IPS-15b (cell line): ENCODE measurements at regions not wholly inside any gene's neighbourhood (a gene's known extent, or its start where the extent isn't known, plus 50 kb on each side); places are given as distances from the start of the nearest gene placed in this dataset.
"Not testable (repeated sequence)": the region's sequence is repeated elsewhere in the genome, so short reads cannot be mapped to it uniquely, and the experiment has no call there.

Experiments used
- H3K27me3 ChIP-seq: one replicate; pipeline ENCODE4 v1.6.1; 2013; ENCODE audit warnings: low read length; ENCODE audit not compliant: control insufficient read depth, insufficient read depth
- H3K36me3 ChIP-seq: one replicate; pipeline ENCODE4 v1.6.1; 2013; ENCODE audit warnings: low read length; ENCODE audit not compliant: control insufficient read depth, insufficient read depth
- H3K4me1 ChIP-seq: one replicate; pipeline ENCODE4 v1.6.1; 2013; ENCODE audit warnings: mild to moderate bottlenecking, low read length; ENCODE audit not compliant: control insufficient read depth, insufficient read depth
- H3K4me3 ChIP-seq: one replicate; pipeline ENCODE4 v1.5.1; 2013; ENCODE audit warnings: low read depth, low read length
- H3K9ac ChIP-seq: one replicate; pipeline ENCODE4 v1.6.1; 2013; ENCODE audit warnings: low read depth, mild to moderate bottlenecking, low read length
- H3K9me3 ChIP-seq: one replicate; pipeline ENCODE4 v1.6.1; 2013; ENCODE audit warnings: mild to moderate bottlenecking, low read length; ENCODE audit not compliant: control insufficient read depth, insufficient read depth

DNA sequence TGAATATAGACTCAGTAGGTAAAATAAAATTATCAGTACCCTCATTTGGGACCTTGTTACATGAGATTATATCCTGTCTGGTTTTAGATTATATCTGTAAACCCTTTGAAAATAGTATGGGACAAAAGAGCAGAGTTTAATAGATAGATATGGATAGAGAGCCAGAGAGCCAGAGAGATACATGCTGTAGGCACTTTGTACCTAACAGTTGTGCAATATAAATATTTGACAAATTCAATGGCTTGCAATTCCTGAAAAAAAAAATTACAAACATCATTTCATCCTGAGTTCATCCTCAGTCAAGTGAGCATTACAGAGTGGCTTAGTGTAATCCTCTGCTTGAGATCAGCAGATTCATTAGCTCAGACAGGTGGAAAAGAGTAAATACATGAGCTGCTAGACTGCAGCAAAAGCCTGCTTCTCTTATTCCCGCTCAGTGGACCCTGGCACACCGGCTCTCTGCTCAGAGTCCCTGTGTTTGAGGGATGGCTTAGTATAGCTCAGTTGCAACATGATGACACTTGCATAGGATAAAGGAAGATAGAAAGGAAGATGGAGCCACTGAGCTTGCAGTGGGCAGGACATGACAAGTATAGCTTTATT lies 931.6 kb upstream of the GOT2 start:
- Histone ChIP-seq H3K36me3 (no peaks in the 10 kb centered on the region), H3K4me3 (no peak overlapping the region), H3K27me3 (no peaks in the 10 kb centered on the region), H3K9ac (no peak overlapping the region), H3K9me3 (no peaks in the 10 kb centered on the region), H3K4me1 (no peaks in the 10 kb centered on the region)

DNA sequence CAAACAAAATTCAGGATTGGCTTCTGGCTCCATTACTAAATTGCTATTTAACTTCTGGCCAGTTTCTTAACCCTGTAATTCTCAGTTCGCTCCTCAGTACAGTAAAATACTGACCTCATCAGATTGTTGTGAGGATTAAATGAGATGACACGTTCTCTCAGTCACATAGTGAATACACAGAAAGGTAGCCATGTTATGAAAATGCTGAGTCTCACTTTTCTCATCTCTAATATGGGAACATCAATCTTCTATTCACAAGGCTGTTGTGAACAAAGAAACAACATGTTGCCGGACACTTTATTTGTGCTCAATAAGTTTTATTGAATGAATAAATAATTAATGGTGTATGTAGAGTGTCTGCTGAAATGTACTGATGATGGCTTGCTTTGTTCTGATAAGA lies 924.5 kb upstream of the GOT2 start:
- no peaks in the 10 kb centered on the region for H3K27me3 ChIP-seq

DNA sequence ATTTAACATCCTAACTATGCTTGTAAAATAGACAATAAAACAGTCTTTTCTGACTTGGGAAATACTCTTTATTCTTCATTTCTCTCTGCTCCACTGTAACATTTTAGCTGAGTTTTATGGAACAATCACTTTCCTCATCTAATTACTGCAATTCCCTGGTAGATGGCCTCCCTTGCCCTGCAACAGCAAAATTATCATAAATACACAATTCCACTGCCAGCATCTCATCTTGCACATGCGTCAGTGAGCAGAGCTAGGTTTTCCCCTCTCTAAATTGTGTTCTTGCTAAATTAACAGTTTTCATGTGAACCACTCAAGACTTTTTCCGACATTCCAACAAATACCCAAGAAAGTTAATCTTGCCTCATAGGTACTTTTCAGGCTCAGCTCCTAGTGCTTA lies 920.9 kb upstream of the GOT2 start:
- H3K36me3 ChIP-seq: no peaks in the 10 kb centered on the region
- H3K27me3 ChIP-seq: no peaks in the 10 kb centered on the region
- H3K9ac ChIP-seq: no peak overlapping the region
- no peak overlapping the region for H3K4me3 ChIP-seq
- H3K4me1 ChIP-seq: no peaks in the 10 kb centered on the region
- no peaks in the 10 kb centered on the region for H3K9me3 ChIP-seq

More for the DNA sequence above, 924.5 kb upstream of the GOT2 start:
- no peaks in the 10 kb centered on the region for H3K36me3 ChIP-seq
- H3K4me3 ChIP-seq: no peak overlapping the region
- H3K9ac ChIP-seq: no peak overlapping the region
- no peaks in the 10 kb centered on the region for H3K4me1 ChIP-seq
- H3K9me3 ChIP-seq: no peaks in the 10 kb centered on the region

DNA sequence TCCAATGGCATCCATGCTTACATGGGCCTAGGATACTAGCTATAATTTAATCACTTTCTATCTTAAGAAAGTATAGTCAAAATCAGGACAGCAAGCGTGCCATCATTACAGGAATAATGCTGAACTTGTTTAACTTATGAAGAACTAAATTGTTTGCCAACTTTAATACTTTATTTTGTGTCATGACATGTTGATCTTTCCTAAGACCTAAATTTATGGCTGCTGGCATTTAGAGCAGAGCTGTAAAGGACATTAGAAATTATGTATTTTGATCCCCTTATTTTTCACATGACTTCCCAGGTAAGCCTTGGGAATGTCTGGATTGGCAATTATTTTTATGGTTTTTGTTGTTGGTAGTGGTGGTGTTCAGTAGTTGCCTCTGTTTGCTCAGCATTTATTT lies 920.3 kb upstream of the GOT2 start:
- Histone ChIP-seq H3K9ac (no peak overlapping the region), H3K27me3 (no peaks in the 10 kb centered on the region), H3K4me1 (no peaks in the 10 kb centered on the region), H3K9me3 (no peaks in the 10 kb centered on the region), H3K4me3 (no peak overlapping the region), H3K36me3 (no peaks in the 10 kb centered on the region)

DNA sequence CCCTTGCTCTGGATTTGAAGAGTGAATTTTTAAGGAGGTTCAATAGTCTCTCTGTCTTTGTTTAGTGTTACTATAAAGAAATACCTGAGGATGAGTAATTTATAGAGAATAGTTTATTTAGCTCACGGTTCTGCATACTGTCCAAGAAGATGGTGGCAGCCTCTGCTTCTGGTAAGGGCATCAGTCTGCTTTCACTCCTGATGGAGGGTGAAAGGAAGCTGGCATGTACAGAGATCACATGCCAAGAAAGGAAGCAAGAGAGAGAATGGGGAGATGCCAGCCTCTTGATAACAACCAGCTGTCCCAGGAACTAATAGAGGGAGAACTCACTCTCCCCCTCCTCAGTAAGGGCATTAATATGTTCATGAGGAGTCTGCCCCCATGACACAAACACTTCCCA lies 917.5 kb upstream of the GOT2 start:
- Histone ChIP-seq H3K27me3 (no peaks in the 10 kb centered on the region), H3K36me3 (no peaks in the 10 kb centered on the region), H3K4me3 (no peak overlapping the region), H3K9ac (no peak overlapping the region), H3K9me3 (no peaks in the 10 kb centered on the region), H3K4me1 (no peaks in the 10 kb centered on the region)

DNA sequence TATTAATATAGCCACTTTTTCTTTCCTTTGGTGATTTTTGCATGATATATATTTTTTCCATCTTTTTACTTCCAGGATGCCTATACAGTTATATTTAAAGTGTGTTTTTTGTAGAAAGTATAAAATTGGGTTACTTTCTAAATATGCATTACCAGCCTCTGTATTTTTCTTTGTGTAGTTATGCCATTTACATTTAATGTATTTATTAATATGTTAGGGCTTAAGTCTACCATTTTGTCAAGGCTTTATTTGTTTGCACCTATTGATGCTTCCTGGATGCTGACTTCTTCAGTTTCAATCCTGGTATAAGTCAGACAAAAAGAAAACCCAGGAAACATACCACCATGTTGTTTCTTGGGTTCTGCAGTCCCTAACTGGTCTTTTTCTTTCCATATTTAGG lies 911.1 kb upstream of the GOT2 start:
- Histone ChIP-seq H3K9me3 (no peaks in the 10 kb centered on the region), H3K4me1 (no peaks in the 10 kb centered on the region), H3K4me3 (no peak overlapping the region), H3K9ac (no peak overlapping the region), H3K27me3 (no peaks in the 10 kb centered on the region), H3K36me3 (no peaks in the 10 kb centered on the region)

DNA sequence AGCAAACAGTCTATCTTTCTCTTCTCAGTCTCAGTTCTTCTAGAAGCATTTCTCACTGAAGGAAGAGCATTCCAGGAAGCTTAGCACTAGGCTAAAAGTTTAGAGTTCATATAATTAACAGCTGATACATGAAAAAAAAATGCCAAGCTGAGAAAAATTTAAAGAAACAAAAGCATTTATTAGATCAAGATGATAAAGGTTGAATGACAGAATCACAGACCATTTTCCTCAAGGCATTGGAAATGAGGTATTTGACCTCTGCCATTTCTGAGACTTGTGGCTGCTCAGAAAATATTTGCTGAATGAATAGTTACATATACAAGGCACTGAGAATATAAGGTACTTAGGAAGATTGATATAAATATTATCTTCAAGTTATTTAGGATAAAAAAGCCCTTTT lies 901.6 kb upstream of the GOT2 start:
- Histone ChIP-seq H3K27me3 (no peaks in the 10 kb centered on the region), H3K4me3 (no peak overlapping the region), H3K36me3 (no peaks in the 10 kb centered on the region)

DNA sequence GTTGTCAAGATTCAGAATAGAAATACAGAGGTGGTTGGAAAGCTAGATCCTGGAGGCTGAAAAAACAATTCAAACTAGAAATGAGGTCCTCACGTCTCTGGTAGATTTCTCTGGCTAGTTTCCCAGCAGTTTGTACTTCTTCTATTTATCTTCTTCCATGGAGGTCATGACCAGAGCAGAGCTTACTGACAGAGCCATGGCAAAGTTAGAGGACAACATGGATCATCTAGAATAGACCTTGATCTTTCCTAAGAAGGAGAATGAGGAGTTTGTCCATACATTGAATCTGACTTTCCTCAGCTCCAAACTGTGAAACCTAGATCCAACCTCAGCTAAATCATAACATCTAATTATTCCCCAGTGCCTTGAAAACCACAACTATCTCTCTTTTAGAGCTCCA lies 900.8 kb upstream of the GOT2 start:
- Histone ChIP-seq H3K4me3 (no peak overlapping the region), H3K36me3 (no peaks in the 10 kb centered on the region), H3K9me3 (peaks cover 3% of the 10 kb centered on the region), H3K27me3 (no peaks in the 10 kb centered on the region), H3K9ac (no peak overlapping the region), H3K4me1 (no peaks in the 10 kb centered on the region)

More for the DNA sequence above, 901.6 kb upstream of the GOT2 start:
- Histone ChIP-seq H3K4me1 (no peaks in the 10 kb centered on the region), H3K9ac (no peak overlapping the region), H3K9me3 (peaks cover 3% of the 10 kb centered on the region)

DNA sequence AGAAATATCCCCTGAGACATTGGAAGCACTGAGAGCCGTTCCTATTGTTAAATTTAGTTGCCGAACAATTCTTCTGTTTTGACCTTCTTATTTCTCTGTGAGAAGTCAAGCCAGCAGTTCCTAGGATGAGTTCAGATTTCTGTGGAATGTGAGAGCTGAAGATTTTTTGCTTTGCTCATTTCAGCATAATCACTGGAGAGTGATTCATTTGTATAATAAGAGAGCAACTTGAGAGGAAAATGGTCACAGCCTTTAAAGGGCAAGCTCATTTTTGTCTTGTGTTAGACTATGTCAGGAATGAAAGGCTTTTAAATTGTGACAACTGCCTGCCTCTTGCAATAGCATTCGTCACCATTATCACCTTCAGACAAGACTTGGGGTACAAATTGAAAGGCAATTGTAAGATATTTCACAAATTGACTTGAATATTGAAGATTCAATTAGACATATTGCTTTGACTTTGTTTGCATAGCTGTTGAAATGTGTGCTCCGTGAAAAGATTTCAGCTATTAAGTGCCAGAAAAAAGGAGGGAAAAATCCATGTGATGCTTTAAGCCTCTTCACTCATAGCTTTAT lies 900.0 kb upstream of the GOT2 start:
- H3K9me3 ChIP-seq: peaks cover 3% of the 10 kb centered on the region
- H3K4me3 ChIP-seq: no peak overlapping the region
- no peaks in the 10 kb centered on the region for H3K4me1 ChIP-seq
- H3K27me3 ChIP-seq: no peaks in the 10 kb centered on the region
- no peaks in the 10 kb centered on the region for H3K36me3 ChIP-seq
- no peak overlapping the region for H3K9ac ChIP-seq

DNA sequence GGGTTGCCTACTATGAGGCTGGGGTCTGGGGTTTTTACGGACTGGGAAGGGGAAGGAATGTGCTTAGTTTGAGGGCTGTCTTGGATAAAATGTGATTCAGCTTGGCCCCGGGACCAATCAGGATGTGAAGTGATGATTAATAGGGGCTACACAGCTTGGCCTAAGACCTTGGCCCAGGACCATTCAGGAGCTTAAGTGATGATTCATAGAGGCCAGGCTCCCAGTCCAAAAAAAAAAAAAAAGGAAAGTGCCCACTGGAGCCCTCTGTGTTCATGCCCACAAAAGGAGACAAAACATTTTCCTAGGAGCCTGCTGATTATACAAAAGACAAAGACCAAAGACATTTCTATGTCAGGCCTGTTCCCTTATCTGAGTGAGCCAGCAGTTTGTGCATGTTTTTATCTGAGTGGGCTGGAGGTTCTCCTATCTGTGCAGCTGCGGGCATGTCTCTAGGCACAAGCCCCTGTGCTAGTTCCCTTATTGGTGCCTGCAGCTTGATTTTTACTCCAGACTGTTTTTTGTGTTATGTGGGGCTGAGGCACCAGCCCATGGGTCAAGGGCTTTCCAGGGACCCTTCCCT lies 898.2 kb upstream of the GOT2 start:
- Histone ChIP-seq H3K9me3 (peaks cover 3% of the 10 kb centered on the region), H3K9ac (no peak overlapping the region), H3K27me3 (no peaks in the 10 kb centered on the region), H3K36me3 (no peaks in the 10 kb centered on the region), H3K4me1 (no peaks in the 10 kb centered on the region), H3K4me3 (no peak overlapping the region)

DNA sequence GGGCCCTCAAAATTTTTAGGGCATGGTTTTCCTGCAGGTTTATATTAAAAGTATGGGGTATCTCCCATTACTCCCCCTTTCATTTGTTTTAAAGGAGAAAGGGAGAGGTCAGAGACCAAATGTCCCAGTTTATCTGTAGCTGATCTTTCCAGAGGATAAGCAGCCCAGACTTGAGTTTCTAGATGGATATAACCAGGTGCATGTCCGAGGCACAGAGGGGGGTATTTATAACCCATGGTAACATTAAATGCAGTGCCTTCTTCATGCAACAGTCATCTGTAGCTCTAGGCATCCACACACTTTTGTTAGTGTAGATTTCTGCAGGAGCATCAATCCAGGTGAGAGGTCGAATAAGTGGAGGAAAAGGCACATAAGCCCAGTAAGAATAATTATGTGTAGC lies 890.3 kb upstream of the GOT2 start:
- H3K4me3 ChIP-seq, H3K36me3 ChIP-seq, H3K9me3 ChIP-seq, H3K4me1 ChIP-seq, H3K9ac ChIP-seq, H3K27me3 ChIP-seq: not testable (repeated sequence)

DNA sequence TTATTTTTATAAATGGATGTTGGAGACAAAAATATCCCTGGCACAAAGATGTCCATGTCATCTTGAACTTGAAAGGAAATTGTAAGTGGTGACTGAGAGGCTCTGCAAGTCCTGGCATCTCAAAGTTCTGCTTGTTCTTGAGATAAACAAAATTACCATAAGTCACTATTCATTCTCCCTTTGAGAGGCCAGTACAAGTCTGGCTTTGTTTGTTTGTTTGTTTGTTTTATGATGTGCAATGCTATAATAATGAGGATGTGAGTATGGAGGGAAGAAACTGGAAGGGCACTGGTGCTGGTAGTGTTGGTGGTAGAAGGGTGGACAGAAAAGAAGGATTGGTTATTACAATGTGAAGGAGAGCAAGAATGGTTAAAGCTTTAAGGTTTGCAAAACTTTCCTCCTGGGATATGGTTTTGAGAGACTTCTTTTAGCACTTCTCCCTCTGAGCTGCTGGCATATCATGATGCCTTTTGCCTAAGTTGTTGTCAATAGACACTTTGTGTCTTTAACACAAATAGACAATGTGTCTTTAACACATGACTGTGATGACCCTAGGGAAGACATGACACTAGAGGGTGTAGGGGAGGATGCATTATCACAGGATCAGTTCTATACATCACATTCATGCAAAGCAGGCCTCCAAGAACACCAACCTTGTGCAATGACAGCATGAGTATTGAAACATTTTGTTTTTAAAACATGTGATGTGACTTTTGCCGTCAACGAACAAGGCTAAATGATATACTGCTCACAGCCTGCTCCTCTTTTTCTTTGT lies 880.5 kb upstream of the GOT2 start:
- H3K4me1 ChIP-seq: peaks cover 5% of the 10 kb centered on the region
- H3K9me3 ChIP-seq: no peaks in the 10 kb centered on the region
- no peak overlapping the region for H3K9ac ChIP-seq
- no peak overlapping the region for H3K4me3 ChIP-seq
- peaks cover 32% of the 10 kb centered on the region for H3K27me3 ChIP-seq
- no peaks in the 10 kb centered on the region for H3K36me3 ChIP-seq
